NCI-H2081 treated with DMSO at 0.1 percent for 48 hours (cell line): ENCODE measurements at regions not wholly inside any gene's neighbourhood (a gene's known extent, or its start where the extent isn't known, plus 50 kb on each side); places are given as distances from the start of the nearest gene placed in this dataset.

ENCODE experiments used
- DNase-seq: peaks from one replicate; lab custom pipeline; 2025; lab: John Stamatoyannopoulos, UW

- DNase-seq: no peak
Observed at GRCh38 chr1:164296172-164296571, 262.8 kb upstream of the PBX1 start.

DNA sequence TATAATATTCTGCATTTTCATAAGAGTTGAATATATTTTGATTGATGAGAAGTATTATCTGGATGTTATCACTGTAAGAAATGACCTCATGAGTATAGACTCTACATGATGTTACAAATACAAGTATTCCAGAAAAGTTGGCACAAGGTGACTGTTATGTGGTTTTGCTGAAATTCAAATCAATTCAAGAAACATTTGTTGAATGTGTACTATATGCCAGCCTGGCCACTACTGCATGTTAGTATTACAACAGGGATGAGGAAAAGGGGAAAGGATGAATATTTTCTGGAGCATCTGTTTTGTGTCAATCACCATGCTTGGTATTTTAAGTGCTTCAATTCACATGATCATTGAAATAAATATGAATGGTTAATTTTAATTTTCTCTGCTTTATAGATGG is 250.9 kb upstream of the PBX1 start:
- DNase-seq: no peak

DNA sequence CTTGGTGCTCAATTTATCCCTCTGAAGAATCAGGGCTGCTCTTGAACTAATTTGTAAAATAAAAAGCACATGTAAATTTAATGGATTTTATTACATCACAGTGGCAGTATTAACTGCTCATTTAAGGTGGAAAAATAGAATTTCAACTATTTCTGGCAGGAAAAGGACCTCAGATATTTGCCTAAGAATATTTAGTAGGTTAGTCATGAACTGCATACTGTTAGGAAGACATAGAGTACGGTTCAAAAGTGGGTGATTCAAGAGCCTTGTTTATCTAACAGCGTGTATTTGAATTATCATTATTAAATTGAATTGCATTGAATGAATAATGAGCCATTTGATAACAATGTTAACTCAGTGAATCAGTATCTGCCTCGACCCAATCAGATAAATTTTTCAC is 248.8 kb upstream of the PBX1 start:
- DNase-seq: no peak

DNA sequence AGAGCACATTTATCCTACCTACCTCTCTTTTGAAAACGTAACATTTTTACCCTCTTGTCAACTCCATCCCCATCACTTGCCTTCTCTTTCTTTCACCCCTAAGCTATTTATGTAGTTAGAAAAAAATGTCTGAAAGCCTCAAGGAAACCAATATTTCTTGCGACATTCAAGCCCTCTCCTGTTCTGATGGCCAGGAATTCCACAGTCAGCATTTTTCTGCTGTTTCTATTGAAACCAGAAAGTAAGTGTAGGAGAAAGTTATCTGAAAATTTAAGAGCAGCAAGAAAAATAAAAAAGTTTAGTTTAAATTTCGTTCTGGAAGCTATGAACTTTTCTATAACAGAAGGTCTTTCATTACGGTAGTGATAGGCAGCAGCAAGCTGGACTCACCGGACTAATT is 247.6 kb upstream of the PBX1 start:
- DNase-seq: no peak

GRCh38 chr1:164320790-164321731 is 237.9 kb upstream of the PBX1 start:
- DNase-seq: no peak

DNA sequence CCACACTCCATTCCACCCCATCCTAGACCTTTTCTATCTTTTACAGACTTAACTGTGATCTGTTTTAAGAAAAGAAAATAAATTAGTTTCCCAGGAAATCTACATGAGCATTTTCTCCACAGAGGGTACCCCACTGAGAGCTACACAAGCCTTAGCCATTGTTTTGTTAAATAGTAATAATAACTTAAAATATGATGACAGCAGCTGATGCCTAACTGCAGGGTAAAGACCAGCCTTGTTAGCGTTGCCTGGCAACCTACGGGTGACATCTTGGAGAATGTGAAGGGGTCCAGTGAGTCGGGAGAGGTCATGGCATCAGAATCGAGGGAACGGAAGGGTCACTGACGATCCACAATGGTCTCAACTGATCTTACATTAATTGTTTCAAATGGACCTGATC is 233.2 kb upstream of the PBX1 start:
- no peak for DNase-seq

DNA sequence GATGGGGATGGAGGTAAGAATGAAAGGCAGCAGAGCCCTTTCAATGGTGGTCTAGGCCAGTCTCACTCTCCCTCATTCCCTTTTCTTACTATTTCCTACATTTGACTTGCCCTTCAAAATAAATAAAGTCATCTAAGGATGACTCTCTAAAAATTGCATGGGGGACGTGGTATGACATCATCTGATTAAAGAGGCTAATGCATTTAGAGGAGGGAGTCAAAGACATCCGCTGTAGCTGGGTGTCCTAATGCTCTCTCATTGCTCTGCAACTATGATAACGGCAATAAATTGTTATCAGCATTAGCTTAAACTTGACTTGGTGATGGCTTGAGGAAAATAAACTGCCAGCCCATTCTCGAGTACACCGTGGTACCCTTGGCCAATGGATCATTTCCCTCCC is 225.6 kb upstream of the PBX1 start:
- DNase-seq: no peak

DNA sequence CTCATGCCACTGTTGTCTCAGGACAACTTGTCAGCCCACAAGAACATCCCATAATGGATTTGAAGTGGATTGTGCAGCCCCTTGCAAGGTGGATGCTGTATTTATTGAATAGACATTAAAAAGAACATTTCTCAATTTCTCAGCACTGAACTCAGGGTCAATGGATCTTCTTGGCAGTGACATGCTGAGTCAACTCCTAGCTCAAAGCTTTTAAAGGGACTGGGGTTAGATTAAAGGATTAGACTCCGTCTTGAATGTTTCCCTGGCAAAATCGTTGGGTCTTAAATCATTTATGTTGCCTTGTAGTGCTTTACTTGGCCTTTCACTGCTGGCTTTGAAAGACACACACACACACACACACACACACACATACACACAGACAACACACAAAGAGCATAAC is 221.6 kb upstream of the PBX1 start:
- DNase-seq: no peak

DNA sequence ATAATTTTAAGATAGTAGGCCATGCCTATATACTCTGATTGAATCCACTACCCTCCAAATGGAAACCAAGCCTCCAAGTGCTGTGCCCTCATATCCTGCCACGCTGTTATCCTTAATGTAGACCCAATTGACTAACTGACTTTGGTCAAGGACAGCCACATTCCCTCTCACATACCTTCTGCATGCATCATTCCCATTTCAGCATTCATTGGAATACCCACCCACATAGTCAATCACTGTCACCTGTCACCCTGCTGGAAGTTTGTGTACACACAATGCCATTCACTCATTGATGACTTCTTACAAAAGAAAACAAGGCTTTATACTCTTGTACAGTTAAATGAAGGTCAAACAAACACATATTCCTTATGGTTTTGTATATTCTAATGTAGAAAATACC is 221.1 kb upstream of the PBX1 start:
- DNase-seq: no peak

- no peak for DNase-seq
Observed at GRCh38 chr1:164343189-164343588, 215.8 kb upstream of the PBX1 start.

DNA sequence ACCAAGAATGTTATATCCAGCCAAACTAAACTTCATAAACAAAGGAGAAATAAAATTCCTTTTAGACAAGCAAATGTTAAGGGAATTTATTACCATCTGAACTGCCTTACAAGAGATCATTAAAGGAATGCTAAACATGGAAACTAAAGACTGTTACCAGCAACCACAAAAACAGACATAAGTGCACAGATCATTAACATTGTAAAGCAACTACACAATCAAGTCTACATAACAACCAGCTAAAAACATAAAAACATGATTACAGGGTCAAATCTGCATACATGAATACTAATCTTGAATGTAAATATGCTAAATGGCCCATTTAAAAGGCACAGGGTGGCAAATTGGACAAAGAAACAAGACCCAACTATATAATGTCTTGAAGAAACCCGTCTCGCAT is 211.0 kb upstream of the PBX1 start:
- DNase-seq: no peak

GRCh38 chr1:164356511-164356910 is 202.5 kb upstream of the PBX1 start:
- no peak for DNase-seq

- DNase-seq: no peak
Observed at GRCh38 chr1:164360265-164360664, 198.7 kb upstream of the PBX1 start.

GRCh38 chr1:164361927-164362326 is 197.1 kb upstream of the PBX1 start:
- DNase-seq: no peak

DNA sequence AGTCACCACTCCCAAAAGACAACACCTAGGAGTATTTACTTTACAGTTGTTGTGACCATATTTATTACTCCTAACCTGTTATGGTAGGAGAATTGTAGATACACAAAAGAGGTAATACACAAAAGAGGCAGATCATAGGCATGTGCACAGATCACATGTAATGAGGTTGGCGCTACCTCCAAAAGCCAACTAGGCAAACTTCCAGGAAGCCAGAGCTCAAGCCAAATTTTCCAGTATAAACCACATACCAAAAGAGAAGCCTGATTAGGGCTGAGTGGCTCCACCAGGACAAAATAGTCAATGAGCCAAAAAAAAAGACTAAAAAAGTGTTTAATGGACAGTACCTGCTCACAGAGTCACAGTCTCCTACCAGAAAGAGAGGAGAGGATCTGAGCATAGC is 195.0 kb upstream of the PBX1 start:
- no peak for DNase-seq

DNA sequence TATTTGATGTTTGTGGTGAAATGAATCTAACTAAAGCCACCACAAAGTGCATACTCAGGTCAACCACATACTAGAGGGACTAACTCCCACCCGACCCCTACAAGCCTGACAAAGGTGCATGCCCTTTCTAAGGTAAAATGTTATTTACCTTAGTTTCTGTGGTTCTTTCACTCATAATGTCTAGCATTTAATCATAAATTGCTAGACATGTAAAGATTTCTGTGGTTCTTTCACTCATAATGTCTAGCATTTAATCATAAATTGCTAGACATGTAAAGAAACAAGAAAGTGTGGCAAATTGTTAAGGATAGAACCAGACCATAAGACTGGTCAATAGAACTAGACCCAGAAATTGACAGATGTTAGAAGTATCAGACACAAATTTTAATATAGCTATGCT is 193.0 kb upstream of the PBX1 start:
- no peak for DNase-seq

GRCh38 chr1:164369698-164370365 is 189.2 kb upstream of the PBX1 start:
- no peak for DNase-seq

DNA sequence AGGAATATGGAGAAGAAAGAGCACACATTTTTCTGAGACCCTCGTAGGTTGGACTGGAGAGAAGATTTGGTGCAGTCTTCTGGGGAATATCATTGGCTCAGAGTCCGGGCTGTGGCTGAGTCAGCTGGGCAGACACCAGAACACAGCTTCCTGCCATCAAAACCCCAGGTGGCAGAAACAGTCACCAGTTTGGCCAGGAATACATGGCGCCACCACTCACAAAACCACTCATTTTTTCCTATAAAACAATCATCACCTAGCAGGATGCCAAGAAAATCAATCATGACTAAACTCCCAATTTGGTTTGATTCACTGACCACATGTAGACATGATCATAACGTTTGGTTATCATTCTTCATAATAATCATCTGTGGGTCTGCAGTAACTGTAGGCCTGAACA is 178.1 kb upstream of the PBX1 start:
- DNase-seq: peak; percentile 36

DNA sequence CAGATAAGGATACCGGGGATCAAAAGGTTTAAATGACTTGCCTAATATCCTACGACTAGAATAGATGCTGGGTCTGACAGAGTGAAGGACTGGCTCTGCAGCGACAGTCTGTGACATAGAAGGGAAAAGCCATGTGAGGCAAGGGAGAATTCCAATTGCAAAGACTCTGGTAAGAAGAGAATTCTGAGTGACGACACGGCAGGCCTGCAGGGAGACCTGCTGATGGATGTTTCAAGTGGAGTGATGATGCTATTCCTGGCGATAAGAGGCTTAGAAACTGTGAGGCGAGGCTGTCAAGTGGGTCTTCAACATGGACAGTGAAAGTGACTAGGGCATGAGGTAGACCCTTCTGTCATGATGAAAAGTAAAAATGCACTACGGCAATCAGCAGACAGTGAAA is 176.6 kb upstream of the PBX1 start:
- DNase-seq: no peak

DNA sequence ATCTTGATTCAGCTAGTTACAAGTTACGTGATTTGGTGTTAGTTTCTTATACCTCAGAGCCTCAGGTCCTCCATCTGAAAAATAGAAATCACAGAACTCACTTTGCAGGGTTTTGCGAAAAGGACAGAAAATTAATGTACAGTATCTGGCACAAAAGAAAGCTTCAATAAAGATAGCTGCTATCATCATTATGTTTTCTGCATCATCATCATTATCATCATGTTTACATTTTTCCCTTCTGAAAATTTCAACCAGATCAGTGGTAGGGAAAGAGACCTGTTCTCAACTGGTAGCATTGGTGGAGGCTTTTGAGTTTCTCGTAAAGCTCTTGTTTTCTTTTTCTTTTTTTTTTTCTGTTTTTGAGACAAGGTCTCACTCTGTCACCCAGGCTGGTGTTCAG is 174.7 kb upstream of the PBX1 start:
- no peak for DNase-seq

GRCh38 chr1:164417016-164417704 is 141.8 kb upstream of the PBX1 start:
- DNase-seq: no peak

GRCh38 chr1:164423136-164423535 is 135.8 kb upstream of the PBX1 start:
- DNase-seq: no peak
